OCI-M2 (cell line): ENCODE measurements at regions not wholly inside any gene's neighbourhood (a gene's known extent, or its start where the extent isn't known, plus 50 kb on each side); places are given as distances from the start of the nearest gene placed in this dataset.

Experiments
- DNase-seq: peaks from one replicate; lab custom pipeline; 2025; ENCODE audit not compliant: unreplicated experiment; lab: John Stamatoyannopoulos, UW

- no peak for DNase-seq
These were observed 230.3 kb downstream of the IBTK start for GRCh38 chr6:82017288-82017687.

- no peak for DNase-seq
These were observed 232.0 kb downstream of the IBTK start for GRCh38 chr6:82015526-82015925.

GRCh38 chr6:82015043-82015442 is 232.5 kb downstream of the IBTK start:
- DNase-seq = no peak

GRCh38 chr6:82013561-82014530 is 233.7 kb downstream of the IBTK start:
- DNase-seq = no peak

- no peak for DNase-seq
These were observed 241.4 kb downstream of the IBTK start for GRCh38 chr6:82006027-82006738.

- no peak for DNase-seq
These were observed 247.0 kb downstream of the IBTK start for GRCh38 chr6:82000551-82000950.

- DNase-seq = no peak
These were observed 247.3 kb upstream of the TENT5A start for GRCh38 chr6:81999826-82000225.

- no peak for DNase-seq
These were observed 246.8 kb upstream of the TENT5A start for GRCh38 chr6:81999270-81999669.

GRCh38 chr6:81998432-81998831 is 246.0 kb upstream of the TENT5A start:
- no peak for DNase-seq

GRCh38 chr6:81997090-81997926 is 244.8 kb upstream of the TENT5A start:
- no peak for DNase-seq

- DNase-seq = no peak
These were observed 243.9 kb upstream of the TENT5A start for GRCh38 chr6:81996414-81996813.

GRCh38 chr6:81995548-81996289 is 243.2 kb upstream of the TENT5A start:
- no peak for DNase-seq

- no peak for DNase-seq
These were observed 236.4 kb upstream of the TENT5A start for GRCh38 chr6:81988871-81989270.

GRCh38 chr6:81988446-81988845 is 236.0 kb upstream of the TENT5A start:
- no peak for DNase-seq

- no peak for DNase-seq
These were observed 234.8 kb upstream of the TENT5A start for GRCh38 chr6:81987293-81987692.

GRCh38 chr6:81985191-81985590 is 232.7 kb upstream of the TENT5A start:
- no peak for DNase-seq

- DNase-seq = no peak
These were observed 232.1 kb upstream of the TENT5A start for GRCh38 chr6:81984599-81984998.

GRCh38 chr6:81981812-81982211 is 229.3 kb upstream of the TENT5A start:
- DNase-seq = no peak

GRCh38 chr6:81979767-81980166 is 227.3 kb upstream of the TENT5A start:
- no peak for DNase-seq

- no peak for DNase-seq
These were observed 226.8 kb upstream of the TENT5A start for GRCh38 chr6:81979329-81979728.

GRCh38 chr6:81978230-81978629 is 225.7 kb upstream of the TENT5A start:
- no peak for DNase-seq
